H1 (cell line): ENCODE measurements at regions not wholly inside any gene's neighbourhood (a gene's known extent, or its start where the extent isn't known, plus 50 kb on each side); places are given as distances from the start of the nearest gene placed in this dataset.
"Not testable (repeated sequence)": the region's sequence is repeated elsewhere in the genome, so short reads cannot be mapped to it uniquely, and the experiment has no call there.

Experiments used
- CTCF ChIA-PET: fragments of 300-600 bp; sonication (Branson Sonifier 250); formaldehyde crosslinking; loops from one replicate; lab custom pipeline; 2021; ENCODE audit not compliant: partially characterized antibody; lab: Charles Lee
- POLR2A ChIA-PET: fragments of 300-600 bp; sonication (Branson Sonifier 250); formaldehyde crosslinking; loops from one replicate; lab custom pipeline; 2021; ENCODE audit warnings: inconsistent platforms; ENCODE audit not compliant: partially characterized antibody; lab: Charles Lee
- DNase-seq, 2 experiments: peaks; one replicate each; pipeline versions ENCODE4 v3.0.0 to v3.0.0-alpha.2; 2010 to 2022; ENCODE audit warnings: low spot score in 2 of 2, low read depth in 1 of 2, mixed read lengths in 1 of 2
- FAIRE-seq: peaks from 2 replicates; lab custom pipeline; 2011; peaks lifted over from hg19 to GRCh38; lab: Jason Lieb, UNC
- H2AFZ ChIP-seq: 2 replicates; pipeline ENCODE4 v1.8.1; 2012; ENCODE audit warnings: low read length, inconsistent platforms
- H2AK5ac ChIP-seq: 2 replicates; pipeline ENCODE4 v1.6.1; 2013; ENCODE audit warnings: low read depth, low read length
- H2BK120ac ChIP-seq: replicated peaks from 2 replicates; pipeline ENCODE3; 2013; ENCODE audit warnings: low read depth, low read length, inconsistent platforms
- H2BK12ac ChIP-seq: 2 replicates; pipeline ENCODE4 v1.6.1; 2013; ENCODE audit warnings: low read depth, low read length
- H2BK15ac ChIP-seq: 2 replicates; pipeline ENCODE4 v1.6.1; 2013; ENCODE audit warnings: low read length
- H2BK20ac ChIP-seq: 2 replicates; pipeline ENCODE4 v1.6.1; 2013; ENCODE audit warnings: low read length
- H2BK5ac ChIP-seq: 2 replicates; pipeline ENCODE4 v1.6.1; 2013; ENCODE audit warnings: low read depth, low read length
- H3K14ac ChIP-seq: 2 replicates; pipeline ENCODE4 v1.6.1; 2013; ENCODE audit warnings: inconsistent platforms; ENCODE audit not compliant: insufficient read length
- H3K18ac ChIP-seq: 2 replicates; pipeline ENCODE4 v1.6.1; 2013; ENCODE audit warnings: low read length; ENCODE audit errors: extremely low read depth
- H3K23ac ChIP-seq: 2 replicates; pipeline ENCODE4 v1.6.1; 2013; ENCODE audit warnings: inconsistent platforms; ENCODE audit not compliant: insufficient read length
- H3K23me2 ChIP-seq: 2 replicates; pipeline ENCODE4 v1.6.1; 2013; ENCODE audit warnings: low read depth, low read length
- H3K27ac ChIP-seq: 2 replicates; pipeline ENCODE4 v1.6.1; 2011; ENCODE audit warnings: low read depth, low read length, inconsistent platforms
- H3K27me3 ChIP-seq, 4 experiments: replicated peaks in 1 of 4; 1 replicate in 1 of 4; 2 replicates in 3 of 4; pipeline versions ENCODE4 v1.6.1 to v1.8.1; 2011 to 2013; ENCODE audit warnings: low read length in 3 of 4, mild to moderate bottlenecking in 3 of 4, inconsistent platforms in 2 of 4, mixed read lengths in 2 of 4, moderate library complexity in 1 of 4; ENCODE audit not compliant: control insufficient read depth in 3 of 4, insufficient read depth in 3 of 4; ENCODE audit errors: extremely low read depth in 1 of 4
- H3K36me3 ChIP-seq, 4 experiments: 2 replicates each; pipeline versions ENCODE4 v1.6.1 to v1.8.1; 2011 to 2013; ENCODE audit warnings: mild to moderate bottlenecking in 4 of 4, low read length in 3 of 4, moderate library complexity in 2 of 4, control low read depth in 1 of 4, inconsistent platforms in 1 of 4; ENCODE audit not compliant: insufficient read depth in 4 of 4, control insufficient read depth in 2 of 4
- H3K4ac ChIP-seq: replicated peaks from 2 replicates; pipeline ENCODE3; 2013; ENCODE audit warnings: low read length, low read depth, mixed read lengths, inconsistent platforms; ENCODE audit not compliant: insufficient read length
- H3K4me1 ChIP-seq, 4 experiments: replicated peaks in 1 of 4; 1 replicate in 1 of 4; 2 replicates in 3 of 4; pipeline versions ENCODE4 v1.6.1 to v1.8.1; 2011 to 2013; ENCODE audit warnings: low read length in 3 of 4, inconsistent platforms in 2 of 4, mixed read lengths in 1 of 4; ENCODE audit not compliant: insufficient read depth in 4 of 4, control insufficient read depth in 3 of 4
- H3K4me2 ChIP-seq, 2 experiments: 2 replicates each; pipeline versions ENCODE4 v1.6.1 to v1.8.1; 2011 to 2013; ENCODE audit warnings: low read depth in 2 of 2, low read length in 2 of 2, control low read depth in 1 of 2, inconsistent platforms in 1 of 2, mild to moderate bottlenecking in 1 of 2; ENCODE audit not compliant: insufficient read depth in 1 of 2
- H3K4me3 ChIP-seq, 4 experiments: fragments of 200-600, 300-600 bp in 1 of 4; sonication (generic), shearing (Covaris generic), sonication (Bioruptor Twin) in 1 of 4; 2 replicates each; pipeline versions ENCODE4 v1.5.1 to v1.8.1; 2011 to 2016; ENCODE audit warnings: low read length in 4 of 4, low read depth in 3 of 4, control low read depth in 2 of 4, inconsistent platforms in 2 of 4, mild to moderate bottlenecking in 2 of 4, mixed read lengths in 1 of 4, moderate library complexity in 1 of 4; ENCODE audit not compliant: insufficient read depth in 2 of 4; ENCODE audit errors: extremely low read depth in 1 of 4
- H3K56ac ChIP-seq: replicated peaks from 2 replicates; pipeline ENCODE3; 2013; ENCODE audit warnings: low read depth, mild to moderate bottlenecking, mixed read lengths, low read length, inconsistent platforms; ENCODE audit not compliant: insufficient read length
- H3K79me1 ChIP-seq: 2 replicates; pipeline ENCODE4 v1.6.1; 2013; ENCODE audit warnings: low read depth, low read length, control low read depth
- H3K79me2 ChIP-seq, 2 experiments: 2 replicates each; pipeline versions ENCODE4 v1.6.1 to v1.8.1; 2012 to 2013; ENCODE audit warnings: low read length in 2 of 2, mild to moderate bottlenecking in 2 of 2, inconsistent platforms in 1 of 2; ENCODE audit not compliant: insufficient read depth in 2 of 2, control insufficient read depth in 1 of 2
- H3K9ac ChIP-seq, 4 experiments: replicated peaks in 1 of 4; 1 replicate in 1 of 4; 2 replicates in 3 of 4; pipeline versions ENCODE4 v1.6.1 to v1.8.1; 2011 to 2013; ENCODE audit warnings: low read depth in 3 of 4, low read length in 3 of 4, control low read depth in 2 of 4, mild to moderate bottlenecking in 2 of 4, moderate library complexity in 2 of 4, inconsistent platforms in 1 of 4; ENCODE audit errors: extremely low read depth in 1 of 4
- H3K9me3 ChIP-seq, 2 experiments: 2 replicates each; pipeline versions ENCODE4 v1.6.1 to v1.8.1; 2012 to 2013; ENCODE audit warnings: mild to moderate bottlenecking in 2 of 2, moderate library complexity in 2 of 2, control low read depth in 1 of 2, inconsistent platforms in 1 of 2, low read depth in 1 of 2, low read length in 1 of 2, mixed read lengths in 1 of 2; ENCODE audit not compliant: insufficient read depth in 2 of 2
- H4K20me1 ChIP-seq, 2 experiments: replicated peaks in 1 of 2; 2 replicates each; pipeline versions ENCODE3 to v1.8.1; 2011 to 2013; ENCODE audit warnings: inconsistent platforms in 2 of 2, low read length in 2 of 2, mild to moderate bottlenecking in 1 of 2; ENCODE audit not compliant: insufficient read depth in 2 of 2, control insufficient read depth in 1 of 2
- H4K5ac ChIP-seq: 2 replicates; pipeline ENCODE4 v1.6.1; 2013; ENCODE audit warnings: low read length, low read depth, mixed read lengths, inconsistent platforms; ENCODE audit not compliant: insufficient read length
- H4K8ac ChIP-seq: 2 replicates; pipeline ENCODE4 v1.8.0; 2013; ENCODE audit warnings: mild to moderate bottlenecking, moderate library complexity, low read length, inconsistent platforms; ENCODE audit not compliant: insufficient read depth; ENCODE audit errors: extremely low read depth
- H4K91ac ChIP-seq: replicated peaks from 2 replicates; pipeline ENCODE3; 2013; ENCODE audit warnings: low read length, mixed read lengths, inconsistent platforms; ENCODE audit not compliant: insufficient read length
- WGBS, 2 experiments: shearing (Covaris generic) in 1 of 2; methylation state at CpG; one replicate each; pipeline versions ENCODE4 v1.1.6 to v1.1.7; 2013 to 2015; ENCODE audit warnings: low lambda C conversion rate in 2 of 2, mixed read lengths in 2 of 2, inconsistent platforms in 1 of 2, low coverage in 1 of 2, missing lambda C conversion rate in 1 of 2; ENCODE audit not compliant: insufficient replicate concordance in 2 of 2, insufficient coverage in 1 of 2, insufficient read length in 1 of 2; ENCODE audit errors: extremely low coverage in 1 of 2, missing lambda C conversion rate in 1 of 2; 5-methylcytosine and 5-hydroxymethylcytosine counted together

GRCh38 chr21:9776286-9777020 is 744.9 kb upstream of the TPTE start:
- H3K27ac ChIP-seq, H2BK20ac ChIP-seq, H3K36me3 ChIP-seq, H3K79me1 ChIP-seq, FAIRE-seq, H3K23me2 ChIP-seq, H2AK5ac ChIP-seq, CTCF ChIA-PET, H3K9ac ChIP-seq, POLR2A ChIA-PET, H4K5ac ChIP-seq, H2BK15ac ChIP-seq, H3K56ac ChIP-seq, H4K91ac ChIP-seq, H3K4ac ChIP-seq, H3K4me3 ChIP-seq, DNase-seq, H3K4me2 ChIP-seq, H2BK120ac ChIP-seq, H2AFZ ChIP-seq, H3K27me3 ChIP-seq, H3K4me1 ChIP-seq, H2BK5ac ChIP-seq, H3K79me2 ChIP-seq, H3K23ac ChIP-seq, H2BK12ac ChIP-seq, H3K18ac ChIP-seq, H4K20me1 ChIP-seq, H4K8ac ChIP-seq, H3K14ac ChIP-seq: not testable (repeated sequence)
- WGBS, 2 experiments: 68% methylated on average over 6 of the region's 8 CpGs; no CpG with 5 or more reads in 1 of the 2 experiments
- peaks cover 61 to 75% of the 10 kb centered on the region in 2 experiments for H3K9me3 ChIP-seq

DNA sequence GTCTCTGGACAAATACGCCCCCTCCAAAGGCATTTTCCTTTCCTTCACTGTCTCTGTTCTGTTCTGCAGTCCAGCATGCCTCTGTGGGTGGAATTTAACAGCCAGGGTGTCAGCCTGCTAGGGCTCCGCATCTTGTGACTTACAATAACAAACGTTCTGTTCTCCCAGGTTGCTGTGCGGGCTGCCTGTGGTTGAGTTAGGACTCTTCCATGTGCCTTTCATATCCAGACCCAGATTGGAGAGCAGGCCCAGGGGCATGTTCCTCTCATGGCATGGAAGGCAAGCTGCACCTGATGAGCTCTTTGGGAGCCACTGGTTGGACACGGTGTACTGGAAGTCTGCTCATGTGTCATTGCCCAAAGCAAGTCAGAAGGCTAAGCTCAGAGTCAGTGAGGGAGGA is 742.8 kb upstream of the TPTE start:
- H3K36me3 ChIP-seq, H2AFZ ChIP-seq, H3K79me1 ChIP-seq, H3K4me1 ChIP-seq, H3K4me3 ChIP-seq, H3K23ac ChIP-seq, H3K4me2 ChIP-seq, POLR2A ChIA-PET, H2BK15ac ChIP-seq, H4K5ac ChIP-seq, H4K91ac ChIP-seq, H3K18ac ChIP-seq, CTCF ChIA-PET, H3K14ac ChIP-seq, H3K56ac ChIP-seq, H3K27ac ChIP-seq, FAIRE-seq, H2BK20ac ChIP-seq, H2AK5ac ChIP-seq, H3K27me3 ChIP-seq, H2BK120ac ChIP-seq, H3K23me2 ChIP-seq, H4K8ac ChIP-seq, H3K9ac ChIP-seq, H3K79me2 ChIP-seq, H4K20me1 ChIP-seq, DNase-seq, H2BK12ac ChIP-seq, H2BK5ac ChIP-seq, H3K4ac ChIP-seq: not testable (repeated sequence)
- 90% methylated on average over 5 of the region's 5 CpGs; no CpG with 5 or more reads in 1 of the 2 experiments for WGBS, 2 experiments
- H3K9me3 ChIP-seq: peaks cover 57 to 74% of the 10 kb centered on the region in 2 experiments
